GM21528 (cell line): ENCODE measurements at regions not wholly inside any gene's neighbourhood (a gene's known extent, or its start where the extent isn't known, plus 50 kb on each side); places are given as distances from the start of the nearest gene placed in this dataset.

Source experiments
- ATAC-seq: cut with Tn5 transposase; IDR thresholded peaks from one replicate; pipeline ENCODE4 v1.9.1; 2021; ENCODE audit warnings: mild to moderate bottlenecking, moderate library complexity; ENCODE audit not compliant: unreplicated experiment, low FRiP score

- no peak for ATAC-seq
These were observed 327.5 kb upstream of the RTL1 start for GRCh38 chr14:101230851-101231550.

- no peak for ATAC-seq
These were observed 328.3 kb upstream of the RTL1 start for GRCh38 chr14:101231828-101232227.

- ATAC-seq, result no peak
These were observed 328.8 kb upstream of the DIO3 start for GRCh38 chr14:101232340-101233020.

GRCh38 chr14:101233021-101233366 lies 328.3 kb upstream of the DIO3 start:
- no peak for ATAC-seq

- no peak for ATAC-seq
These were observed 327.9 kb upstream of the DIO3 start for GRCh38 chr14:101233391-101233790.

DNA sequence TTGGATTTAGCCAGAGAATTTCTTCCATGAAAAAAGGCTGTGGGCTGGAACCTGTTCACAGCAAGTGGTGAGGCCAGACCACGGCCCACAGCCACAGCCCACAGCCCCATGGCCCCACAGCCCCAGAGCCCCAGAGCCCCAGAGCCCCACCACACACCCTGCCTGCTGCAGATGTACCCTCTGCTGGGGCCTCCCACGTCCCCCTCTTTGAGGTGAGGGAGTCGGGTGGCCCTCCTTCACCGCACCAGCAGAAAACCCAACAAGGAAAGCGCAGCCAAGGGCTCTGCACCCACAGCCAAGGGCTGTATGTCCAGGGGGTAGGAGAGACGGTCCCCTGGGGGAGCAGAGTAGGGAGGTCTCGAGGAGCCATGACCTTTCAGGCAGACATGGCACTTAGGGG lies 327.5 kb upstream of the DIO3 start:
- ATAC-seq, result no peak

GRCh38 chr14:101234244-101234937 lies 326.9 kb upstream of the DIO3 start:
- ATAC-seq, result no peak

DNA sequence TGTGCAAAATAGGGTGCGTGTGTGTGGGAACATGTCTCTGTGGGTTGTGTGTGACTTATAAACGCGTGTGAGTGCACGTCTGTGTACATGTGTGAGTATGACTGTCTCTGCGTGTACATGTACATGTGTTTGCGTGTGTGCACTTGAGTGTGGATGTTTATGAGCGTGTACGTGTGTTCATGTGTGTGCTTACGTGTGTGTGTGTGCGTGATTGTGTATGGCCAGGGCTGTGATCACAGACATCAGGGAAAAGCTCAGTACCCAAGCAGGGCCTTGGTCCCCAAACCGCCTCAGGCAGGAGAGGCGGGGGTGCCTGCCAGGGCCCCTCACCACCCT lies 326.3 kb upstream of the DIO3 start:
- ATAC-seq, result no peak

DNA sequence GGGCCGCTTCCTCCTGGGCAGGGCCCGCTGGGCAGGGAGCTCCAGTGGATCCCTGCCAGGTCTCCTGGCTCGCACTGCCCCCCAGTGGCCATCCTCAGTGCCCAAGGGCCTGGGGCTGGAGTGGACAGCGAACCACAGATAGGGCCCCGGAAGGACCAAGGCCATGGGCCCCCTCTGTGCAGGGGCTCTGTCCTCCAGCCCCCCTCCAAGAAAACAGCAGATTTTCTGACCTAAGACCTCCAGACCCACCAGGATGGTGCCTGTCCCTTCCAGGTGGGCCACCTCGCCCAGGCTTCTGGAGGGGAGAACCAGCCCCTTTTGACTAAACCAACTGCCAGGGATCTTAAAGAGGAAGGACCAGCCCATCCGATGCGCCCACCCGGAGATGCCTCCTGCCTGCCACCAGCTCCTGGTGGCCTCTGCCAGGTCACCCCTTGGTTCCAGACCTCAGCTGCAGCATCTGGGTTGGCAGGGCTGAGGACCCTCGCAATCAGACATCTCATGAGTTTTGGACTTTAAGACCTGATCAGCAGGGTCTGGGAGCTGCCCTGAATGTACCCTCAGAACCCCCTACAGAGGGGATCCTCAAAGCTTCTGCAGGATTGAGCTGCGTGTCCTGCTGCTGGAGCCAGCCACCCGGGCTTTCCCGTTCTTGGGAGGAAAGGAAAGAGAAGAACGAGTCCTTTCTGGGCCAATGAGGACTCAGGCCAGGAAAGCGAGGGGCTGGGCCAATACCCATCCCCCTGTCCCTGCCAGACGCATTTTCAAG lies 325.8 kb upstream of the DIO3 start:
- ATAC-seq, result no peak

- ATAC-seq, result no peak
These were observed 324.6 kb upstream of the DIO3 start for GRCh38 chr14:101236496-101237251.

DNA sequence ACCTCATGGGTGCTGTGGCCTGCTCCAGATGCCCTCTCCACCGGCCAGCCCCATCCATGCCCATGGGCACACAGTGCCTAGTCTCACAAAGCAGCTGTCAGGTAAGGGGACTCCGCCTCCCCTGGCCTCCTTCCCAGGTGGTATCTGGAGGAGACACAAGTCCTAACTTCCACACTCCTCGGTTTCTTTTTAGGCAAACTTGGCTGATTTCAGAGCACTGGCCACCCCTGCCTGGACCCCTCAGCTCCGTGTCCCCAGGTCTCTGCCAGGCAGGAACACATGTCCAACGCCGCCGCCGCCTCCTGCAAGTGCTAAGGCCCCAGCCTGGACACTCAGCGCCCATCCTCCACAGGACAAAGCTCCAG lies 324.1 kb upstream of the DIO3 start:
- no peak for ATAC-seq

DNA sequence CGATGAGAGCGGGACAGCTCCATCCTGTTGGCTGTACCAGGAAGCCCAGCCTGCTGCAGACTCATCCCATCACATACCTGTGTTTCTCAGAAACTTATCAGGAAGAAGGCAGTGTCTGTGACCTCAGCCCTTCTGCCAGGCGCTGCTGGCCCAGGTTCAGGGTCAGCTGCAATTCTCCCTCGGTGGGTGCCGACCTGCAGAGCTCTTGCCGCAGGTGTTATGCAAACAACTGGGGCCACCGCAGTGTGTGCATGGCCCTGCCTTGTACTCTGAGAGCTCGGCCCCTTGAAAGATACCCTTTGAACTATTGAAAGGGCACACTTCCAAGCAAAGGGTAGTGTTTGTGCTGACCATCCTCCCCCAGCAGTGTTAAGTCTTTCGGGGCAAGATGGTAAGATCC lies 322.2 kb upstream of the DIO3 start:
- no peak for ATAC-seq

DNA sequence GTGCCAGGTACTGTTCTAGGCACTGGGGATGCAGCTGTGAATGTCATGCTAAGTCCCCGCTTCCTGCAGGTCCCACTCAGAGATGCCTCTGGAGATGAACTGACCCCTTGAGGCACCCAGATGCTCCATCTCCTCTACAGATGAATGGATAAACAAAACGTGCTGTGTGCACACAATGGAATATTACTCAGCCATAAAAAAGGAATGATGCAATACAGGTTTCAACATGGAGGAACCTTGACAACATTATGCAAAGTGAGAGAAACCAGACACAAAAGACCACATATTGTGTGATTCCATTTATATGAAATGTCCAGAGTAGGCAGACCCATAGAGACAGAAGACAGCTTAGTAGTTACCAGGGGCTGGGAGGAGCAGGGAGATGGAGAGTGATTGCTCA lies 320.1 kb upstream of the DIO3 start:
- no peak for ATAC-seq

DNA sequence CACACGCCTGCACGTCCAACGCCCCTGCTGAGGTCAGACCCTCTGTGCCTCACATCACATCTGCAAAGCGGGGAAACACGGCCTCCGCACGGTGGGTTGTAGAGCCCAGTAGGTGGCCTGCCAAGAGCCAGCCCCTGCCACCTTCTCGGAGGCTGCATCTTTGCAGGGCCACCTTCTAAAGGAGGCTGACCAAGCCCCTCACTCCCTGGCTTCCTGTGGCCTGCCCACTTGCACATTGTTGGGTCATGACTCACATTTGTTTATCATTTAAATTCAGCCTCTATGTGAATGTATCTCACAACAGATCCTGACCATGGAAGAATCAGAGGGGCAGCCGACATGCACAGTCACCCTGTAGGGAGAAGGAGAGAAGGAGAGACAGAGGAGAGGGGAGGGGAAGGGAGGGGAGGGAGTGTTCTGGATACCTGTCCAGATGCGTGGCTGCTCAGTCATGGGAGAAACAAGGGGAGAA lies 319.5 kb upstream of the DIO3 start:
- ATAC-seq, result no peak

DNA sequence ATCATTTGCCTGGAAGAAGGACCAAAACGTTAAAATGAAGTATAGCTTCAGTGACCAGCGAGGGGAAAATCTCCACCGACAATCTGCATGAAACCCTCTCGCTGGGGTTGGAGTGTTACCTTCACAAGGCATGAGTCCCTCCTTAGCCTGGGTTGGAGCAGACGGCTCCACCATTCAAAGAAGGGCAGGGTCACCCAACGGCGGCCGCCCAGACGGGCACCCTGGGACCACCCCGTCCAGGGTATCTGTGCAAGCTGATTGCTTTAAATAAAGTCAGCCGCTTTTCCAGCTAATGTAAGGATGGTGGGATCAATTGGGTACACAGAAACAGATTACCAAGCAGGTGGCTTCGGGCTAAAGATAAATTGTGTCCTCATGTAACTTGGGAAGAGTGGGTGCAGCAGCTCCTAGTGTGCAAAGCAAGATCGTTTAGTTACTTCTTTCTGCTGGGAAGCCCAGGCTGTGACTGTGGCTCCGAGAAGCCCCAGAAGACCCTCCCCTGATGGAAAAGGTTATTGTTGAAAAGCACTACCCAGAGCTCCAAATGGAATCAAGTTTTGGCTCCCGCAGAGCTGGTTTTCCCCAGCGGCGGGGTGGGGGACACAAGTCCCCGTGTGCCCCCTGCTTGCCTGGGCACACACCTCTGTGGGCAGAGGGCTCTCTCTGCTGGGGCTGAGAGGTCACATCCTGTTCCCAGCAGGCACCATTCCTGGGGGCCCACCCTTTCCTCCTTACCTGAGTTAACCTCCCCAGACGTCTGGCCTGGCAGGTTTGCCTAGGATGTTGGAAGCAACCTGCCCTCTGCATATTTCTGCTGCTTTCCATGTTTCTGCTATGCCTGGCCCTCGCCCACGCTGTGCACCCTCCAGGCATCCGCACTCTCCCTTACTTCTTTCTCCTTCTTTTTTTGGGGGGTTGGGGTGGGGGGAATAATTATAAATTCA lies 318.6 kb upstream of the DIO3 start:
- ATAC-seq, result no peak

DNA sequence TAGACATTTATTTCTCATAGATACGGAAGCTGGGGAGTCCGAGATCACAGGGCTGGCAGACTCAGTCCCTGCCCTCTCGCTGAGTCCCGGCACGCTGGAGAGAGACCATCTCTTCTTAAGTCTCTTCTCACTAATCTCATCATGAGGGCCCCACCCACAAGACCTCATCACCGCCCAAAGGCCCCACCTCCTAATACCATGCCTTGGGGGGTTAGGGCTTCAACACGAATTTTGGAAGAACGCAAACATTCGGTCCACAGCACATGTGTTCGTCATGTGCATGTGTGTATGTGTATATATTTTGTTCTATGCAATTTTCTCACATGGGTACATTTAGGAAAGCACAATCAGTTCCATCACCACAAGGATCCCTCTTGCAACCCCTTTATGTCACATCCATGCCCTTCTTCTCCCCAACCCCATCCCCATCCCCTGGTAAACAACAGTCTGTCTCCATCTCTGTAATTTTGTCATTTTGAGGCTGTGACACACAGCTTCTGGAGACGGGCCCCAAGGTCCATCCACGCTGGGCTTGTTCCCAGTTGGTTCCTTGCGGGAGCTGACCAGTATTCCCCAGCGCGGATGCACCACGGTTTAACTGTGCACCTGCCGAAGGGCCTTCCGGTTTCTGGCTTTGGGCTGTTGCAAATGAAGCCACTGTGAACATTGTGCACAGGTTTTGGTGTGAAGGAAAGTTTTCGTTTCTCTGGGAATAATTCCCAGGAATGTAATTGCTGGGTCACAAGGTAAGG lies 317.5 kb upstream of the DIO3 start:
- ATAC-seq, result no peak

DNA sequence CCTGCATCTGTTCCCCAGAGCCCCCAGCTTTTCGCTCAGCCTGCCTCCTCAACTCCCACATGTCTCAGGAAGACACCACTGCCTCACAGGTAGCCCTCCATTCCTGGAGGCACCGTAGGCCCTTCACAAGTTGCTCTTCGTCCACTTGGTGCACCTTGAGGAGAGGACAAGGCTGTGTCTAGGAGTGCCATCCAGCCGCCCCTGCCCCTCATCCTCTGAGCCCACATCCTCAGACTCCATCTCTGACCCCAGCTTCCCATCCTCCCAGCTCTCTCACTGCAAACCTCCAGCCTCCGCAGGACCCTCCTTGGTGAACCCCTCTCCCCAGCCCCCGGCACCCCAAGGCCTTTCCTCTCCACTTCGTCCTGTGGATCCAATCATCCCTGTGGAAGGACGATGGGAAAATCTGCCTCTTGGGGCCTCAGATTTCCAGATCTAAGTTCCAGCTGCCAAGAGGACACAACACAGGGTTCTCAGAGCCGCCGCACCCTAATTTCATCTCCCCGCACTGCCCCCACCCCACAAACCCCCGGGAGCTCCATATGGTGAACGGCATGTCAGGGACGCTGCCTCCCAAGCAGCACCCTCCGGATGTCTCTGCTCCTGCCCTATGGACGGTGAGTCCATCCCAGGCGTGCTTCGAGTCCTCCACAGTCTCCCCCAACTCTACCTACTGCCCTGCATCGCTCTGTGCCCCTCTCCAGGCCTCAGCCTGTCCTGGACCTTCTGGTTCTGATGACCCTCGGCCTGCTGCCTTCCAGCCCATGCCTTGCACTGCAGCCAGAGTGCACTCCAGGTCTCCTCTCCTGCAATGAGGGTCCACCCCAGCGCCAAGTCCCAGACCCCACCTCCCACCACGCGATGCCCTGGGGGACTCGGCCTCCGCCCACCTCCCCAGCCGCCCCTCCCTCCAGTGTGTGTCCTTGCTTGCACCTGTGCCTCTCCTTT lies 314.1 kb upstream of the DIO3 start:
- no peak for ATAC-seq
